ENCODE measurements at regions not wholly inside any gene's neighbourhood (a gene's known extent, or its start where the extent isn't known, plus 50 kb on each side); places are given as distances from the start of the nearest gene placed in this dataset.

DNA sequence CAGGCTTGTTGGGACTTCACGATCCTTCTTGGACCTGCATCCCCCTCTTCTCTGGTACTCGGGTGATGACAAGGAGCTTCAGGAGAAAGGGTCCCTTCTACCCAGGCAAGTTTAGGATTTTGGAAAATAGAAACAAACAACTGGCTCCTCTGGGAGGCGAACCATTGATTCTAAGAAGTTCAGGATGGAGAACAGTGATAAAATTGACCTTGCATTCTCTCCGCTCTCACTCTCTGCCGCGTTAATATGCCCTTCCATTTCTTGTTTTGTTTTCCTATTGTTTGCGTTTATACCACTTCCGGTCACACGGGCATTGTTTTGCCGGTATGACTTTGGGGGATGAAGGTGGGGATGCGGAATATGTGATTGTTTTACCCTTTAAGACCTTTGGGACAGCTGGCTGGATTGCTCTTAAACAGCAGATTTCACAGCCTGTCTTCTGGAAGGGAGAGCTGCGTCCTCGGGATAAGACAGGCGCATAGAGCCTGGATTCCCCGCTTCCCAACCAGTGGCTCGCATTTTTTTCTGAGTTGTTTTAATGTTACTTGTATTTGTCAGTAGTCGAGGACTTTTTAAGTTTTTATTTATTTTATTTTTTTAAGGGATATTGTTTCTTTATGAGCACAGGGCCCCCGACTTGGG is 144.3 kb upstream of the ZNF184 start:
- dilution Hi-C loops (cut with MboI; ENCODE audit: extremely low pct_ligation_motif_present, low sequenced_read_pairs) (no loop called here), intact Hi-C loops (cut with micrococcal nuclease) (loop anchor here (5.0 to 10.0 kb wide), 2 partner anchors 70 to 278 kb away; a partner anchor contains a TSS)
- FAIRE-seq (peak; percentile 64), DNase-seq (ENCODE audit: low read depth, low spot score) (peak; percentile 52)
- H3K9me1 ChIP-seq (replicated peaks; ENCODE audit: control insufficient read depth, extremely low read depth, insufficient read depth, low read length): no peaks in the 10 kb centered on the region
- H3K36me3 ChIP-seq (ENCODE audit: control insufficient read depth in 2 of 2, extremely low read depth in 1 of 2, insufficient read depth in 2 of 2, low read length in 2 of 2): no peaks in the 10 kb centered on the region
- ChIA-PET POLR2A (interaction anchor here (0.5 to 0.9 kb wide), 2 partner anchors 221 to 440 kb away, joined by 3 to 6 read pairs; a partner anchor contains a TSS), CTCF (interaction anchor here (0.7 to 4.6 kb wide), 12 partner anchors 8 to 305 kb away, joined by 3 to 30 read pairs (median 5); no protein-coding TSS in a partner anchor)
- peak overlapping the region; percentile 78 for H2AFZ ChIP-seq (ENCODE audit: low read depth, low read length)
- H4K20me1 ChIP-seq (replicated peaks; ENCODE audit: control insufficient read depth, extremely low read depth, insufficient read depth, low read length): no peaks in the 10 kb centered on the region
- TF ChIP-seq MAX (IDR thresholded peaks at IDR 0.05; ENCODE audit: insufficient read depth, insufficient read length): no peak
- no peak for TF ChIP-seq JUN (IDR thresholded peaks at IDR 0.05; ENCODE audit: borderline replicate concordance, insufficient read depth, insufficient read length, low read depth)
- TF ChIP-seq POLR2A (IDR thresholded peaks at IDR 0.05; ENCODE audit: low read depth, low read length): no peak
- no peak for TF ChIP-seq MYC (IDR thresholded peaks at IDR 0.05; ENCODE audit: low read depth, low read length)
- no peak for TF ChIP-seq GATA2 (IDR thresholded peaks at IDR 0.05; ENCODE audit: insufficient read depth, insufficient read length, low read depth, low read length)
- TF ChIP-seq FOS (IDR thresholded peaks at IDR 0.05; ENCODE audit: borderline replicate concordance, insufficient read depth, low read length): no peak
- no peak for TF ChIP-seq EZH2 (IDR thresholded peaks at IDR 0.05; ENCODE audit: borderline replicate concordance, low read depth, low read length, severe bottlenecking)
- TF ChIP-seq, protein P1, sequence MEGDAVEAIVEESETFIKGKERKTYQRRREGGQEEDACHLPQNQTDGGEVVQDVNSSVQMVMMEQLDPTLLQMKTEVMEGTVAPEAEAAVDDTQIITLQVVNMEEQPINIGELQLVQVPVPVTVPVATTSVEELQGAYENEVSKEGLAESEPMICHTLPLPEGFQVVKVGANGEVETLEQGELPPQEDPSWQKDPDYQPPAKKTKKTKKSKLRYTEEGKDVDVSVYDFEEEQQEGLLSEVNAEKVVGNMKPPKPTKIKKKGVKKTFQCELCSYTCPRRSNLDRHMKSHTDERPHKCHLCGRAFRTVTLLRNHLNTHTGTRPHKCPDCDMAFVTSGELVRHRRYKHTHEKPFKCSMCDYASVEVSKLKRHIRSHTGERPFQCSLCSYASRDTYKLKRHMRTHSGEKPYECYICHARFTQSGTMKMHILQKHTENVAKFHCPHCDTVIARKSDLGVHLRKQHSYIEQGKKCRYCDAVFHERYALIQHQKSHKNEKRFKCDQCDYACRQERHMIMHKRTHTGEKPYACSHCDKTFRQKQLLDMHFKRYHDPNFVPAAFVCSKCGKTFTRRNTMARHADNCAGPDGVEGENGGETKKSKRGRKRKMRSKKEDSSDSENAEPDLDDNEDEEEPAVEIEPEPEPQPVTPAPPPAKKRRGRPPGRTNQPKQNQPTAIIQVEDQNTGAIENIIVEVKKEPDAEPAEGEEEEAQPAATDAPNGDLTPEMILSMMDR (IDR thresholded peaks at IDR 0.05; ENCODE audit: extremely low read depth in 1 of 2, insufficient read depth in 1 of 2, low read depth in 1 of 2, low read length in 2 of 2): no peak
- TF ChIP-seq POLR2AphosphoS5 (IDR thresholded peaks at IDR 0.05; ENCODE audit: insufficient read depth, low read depth, low read length): no peak
- H3K4me1 ChIP-seq (ENCODE audit: control insufficient read depth, extremely low read depth, insufficient read depth, low read length): peaks cover 7% of the 10 kb centered on the region
- peak overlapping the region; percentile 79 for H3K4me2 ChIP-seq (ENCODE audit: insufficient read depth, low read length)
- no peak overlapping the region for H3K27ac ChIP-seq (ENCODE audit: insufficient read depth, low read depth, low read length)
- peak overlapping the region; percentile 20 to 68 (median 55) for H3K4me3 ChIP-seq (replicated peaks in 1 of 3; ENCODE audit: insufficient read depth in 1 of 3, low read depth in 1 of 3, low read length in 3 of 3)
- no TSS peak for BruUV-seq (replicated peaks)
- H3K27me3 ChIP-seq (ENCODE audit: control insufficient read depth in 2 of 2, insufficient read depth in 2 of 2, low read length in 2 of 2): peaks cover 0 to 7% of the 10 kb centered on the region in 2 experiments
- H3K9ac ChIP-seq (replicated peaks; ENCODE audit: extremely low read depth, insufficient read depth, low read length): no peak overlapping the region
- no peaks in the 10 kb centered on the region for H3K9me3 ChIP-seq (replicated peaks; ENCODE audit: control insufficient read depth, insufficient read depth, low read length)
- no peaks in the 10 kb centered on the region for H3K79me2 ChIP-seq (ENCODE audit: control insufficient read depth, insufficient read depth, low read length)

All from endothelial cell of umbilical vein (primary cell).